Bronchial epithelial cell (primary cell): ENCODE measurements at regions not wholly inside any gene's neighbourhood (a gene's known extent, or its start where the extent isn't known, plus 50 kb on each side); places are given as distances from the start of the nearest gene placed in this dataset.

Experiments used
- DNase-seq: peaks from one replicate; pipeline ENCODE4 v3.0.0-alpha.2; 2010; ENCODE audit warnings: low read depth
- FAIRE-seq: peaks from 2 replicates; lab custom pipeline; 2011; peaks lifted over from hg19 to GRCh38; lab: Jason Lieb, UNC
- H3K27me3 ChIP-seq: 2 replicates; pipeline ENCODE4 v1.5.1; 2011; ENCODE audit warnings: low read length; ENCODE audit not compliant: control insufficient read depth, insufficient read depth
- H3K36me3 ChIP-seq: 2 replicates; pipeline ENCODE4 v1.5.1; 2011; ENCODE audit warnings: low read length; ENCODE audit not compliant: control insufficient read depth, insufficient read depth
- H3K4me3 ChIP-seq: 2 replicates; pipeline ENCODE4 v1.5.1; 2011; ENCODE audit warnings: mild to moderate bottlenecking, low read depth, low read length, control low read depth
- CTCF ChIP-seq: IDR thresholded peaks from 2 replicates; pipeline ENCODE4 v1.5.1; 2011; ENCODE audit warnings: mild to moderate bottlenecking, moderate library complexity, low read length, control low read depth, inconsistent platforms; ENCODE audit not compliant: insufficient read depth, severe bottlenecking

- FAIRE-seq: no peak
- no peak for TF ChIP-seq CTCF
- no peak overlapping the region for H3K4me3 ChIP-seq
These were observed 420.8 kb downstream of the CNTN6 start for GRCh38 chr3:1513662-1514061.

DNA sequence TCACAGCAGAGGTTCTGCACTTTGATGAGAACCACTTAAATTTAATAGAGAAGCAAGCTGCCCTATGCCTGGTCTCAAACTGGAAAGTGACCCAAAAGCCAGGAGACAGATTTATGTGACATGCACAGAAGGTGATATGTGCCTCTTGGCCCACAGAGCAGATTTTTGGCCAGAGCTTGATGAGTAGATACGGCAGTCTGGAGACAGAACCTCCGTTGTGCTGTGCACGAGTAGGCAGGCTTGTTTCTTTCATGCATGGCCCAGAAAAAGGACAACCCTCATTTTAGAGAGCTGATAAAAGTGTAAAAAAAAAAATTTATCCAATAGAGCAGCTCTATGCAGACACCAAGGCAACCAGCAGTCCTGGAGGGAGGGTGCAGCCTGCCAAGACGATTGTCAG lies 423.1 kb downstream of the CNTN6 start:
- no peaks in the 10 kb centered on the region for H3K36me3 ChIP-seq
- FAIRE-seq (no peak), DNase-seq (no peak)
- H3K27me3 ChIP-seq: no peaks in the 10 kb centered on the region
- no peak for TF ChIP-seq CTCF
- no peak overlapping the region for H3K4me3 ChIP-seq

More at GRCh38 chr3:1513662-1514061, 420.8 kb downstream of the CNTN6 start:
- H3K27me3 ChIP-seq: no peaks in the 10 kb centered on the region
- no peaks in the 10 kb centered on the region for H3K36me3 ChIP-seq
- no peak for DNase-seq

DNA sequence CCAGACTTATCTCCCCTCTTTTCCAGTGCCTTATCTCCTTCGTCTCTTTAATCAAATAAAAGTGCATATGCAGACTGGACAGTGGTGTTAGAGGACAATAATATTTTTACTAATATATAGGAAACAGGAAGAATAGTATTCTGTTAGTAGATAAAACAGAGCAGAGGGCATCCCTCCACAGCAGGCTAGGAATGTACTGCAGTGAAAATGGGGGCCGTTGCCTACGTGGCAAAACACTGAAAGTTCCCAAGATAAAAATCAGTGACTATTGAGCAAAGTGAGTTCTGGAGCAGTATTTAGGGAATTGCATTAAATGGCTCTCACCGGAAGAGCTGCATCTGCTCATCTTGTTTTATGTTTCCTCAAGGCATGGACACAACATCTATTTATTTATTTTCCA lies 435.0 kb downstream of the CNTN6 start:
- H3K4me3 ChIP-seq: no peak overlapping the region
- TF ChIP-seq CTCF: no peak
- no peaks in the 10 kb centered on the region for H3K36me3 ChIP-seq
- H3K27me3 ChIP-seq: no peaks in the 10 kb centered on the region
- FAIRE-seq: no peak
- no peak for DNase-seq

DNA sequence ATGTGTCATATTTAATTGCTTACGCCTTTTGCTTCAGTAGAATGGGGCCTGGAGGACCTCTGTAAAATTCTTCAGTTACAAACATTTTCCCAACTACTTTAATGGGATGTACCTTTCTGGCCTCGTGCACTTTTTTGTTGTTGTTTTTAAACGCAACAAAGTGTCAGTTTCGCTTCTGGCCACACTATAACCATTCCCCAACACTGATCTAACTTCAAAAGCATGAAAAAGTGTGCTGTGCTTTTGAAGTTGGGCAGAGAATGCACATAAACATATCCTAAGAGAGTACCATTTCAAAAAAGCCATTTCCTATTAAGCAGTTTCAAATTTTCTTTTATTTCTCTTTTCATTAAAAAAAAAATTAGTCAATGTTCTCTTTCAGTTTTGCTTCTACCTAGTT lies 435.8 kb downstream of the CNTN6 start:
- Histone ChIP-seq H3K36me3 (no peaks in the 10 kb centered on the region), H3K27me3 (no peaks in the 10 kb centered on the region), H3K4me3 (no peak overlapping the region)
- FAIRE-seq (no peak), DNase-seq (no peak)
- no peak for TF ChIP-seq CTCF

GRCh38 chr3:1529676-1530075 lies 436.9 kb downstream of the CNTN6 start:
- no peak for TF ChIP-seq CTCF
- no peak overlapping the region for H3K4me3 ChIP-seq
- DNase-seq: no peak
- no peak for FAIRE-seq
- H3K27me3 ChIP-seq: no peaks in the 10 kb centered on the region
- no peaks in the 10 kb centered on the region for H3K36me3 ChIP-seq

DNA sequence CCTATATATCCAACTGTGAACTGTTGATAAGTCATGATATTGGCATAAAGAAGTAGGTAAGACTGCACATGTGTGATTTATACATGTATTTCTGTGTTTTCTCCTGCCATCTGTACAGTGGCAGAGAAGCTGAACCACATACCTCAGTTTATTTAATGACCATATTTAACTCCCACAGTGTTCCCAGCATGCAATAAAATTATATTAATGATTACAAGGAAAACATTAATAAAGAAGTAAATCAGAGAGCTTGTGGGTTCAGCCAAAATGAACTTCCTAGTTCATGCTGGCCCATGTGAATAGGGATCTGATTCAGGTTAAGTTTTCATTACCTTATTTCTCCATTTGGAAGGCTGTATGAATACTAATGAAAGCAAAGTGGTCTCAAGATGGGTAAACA lies 439.2 kb downstream of the CNTN6 start:
- H3K4me3 ChIP-seq: no peak overlapping the region
- TF ChIP-seq CTCF: no peak
- no peaks in the 10 kb centered on the region for H3K36me3 ChIP-seq
- no peak for DNase-seq
- no peak for FAIRE-seq
- H3K27me3 ChIP-seq: no peaks in the 10 kb centered on the region
